NCI-H2227 (cell line): ENCODE measurements at regions not wholly inside any gene's neighbourhood (a gene's known extent, or its start where the extent isn't known, plus 50 kb on each side); places are given as distances from the start of the nearest gene placed in this dataset.
"Not testable (repeated sequence)": the region's sequence is repeated elsewhere in the genome, so short reads cannot be mapped to it uniquely, and the experiment has no call there.

Experiments
- DNase-seq: peaks from one replicate; lab custom pipeline; 2025; ENCODE audit not compliant: unreplicated experiment; lab: John Stamatoyannopoulos, UW

- DNase-seq, result not testable (repeated sequence)
These were observed 91.1 kb upstream of the KRAS start for GRCh38 chr12:25341877-25342276.

- no peak for DNase-seq
These were observed 87.2 kb upstream of the KRAS start for GRCh38 chr12:25337916-25338315.

DNA sequence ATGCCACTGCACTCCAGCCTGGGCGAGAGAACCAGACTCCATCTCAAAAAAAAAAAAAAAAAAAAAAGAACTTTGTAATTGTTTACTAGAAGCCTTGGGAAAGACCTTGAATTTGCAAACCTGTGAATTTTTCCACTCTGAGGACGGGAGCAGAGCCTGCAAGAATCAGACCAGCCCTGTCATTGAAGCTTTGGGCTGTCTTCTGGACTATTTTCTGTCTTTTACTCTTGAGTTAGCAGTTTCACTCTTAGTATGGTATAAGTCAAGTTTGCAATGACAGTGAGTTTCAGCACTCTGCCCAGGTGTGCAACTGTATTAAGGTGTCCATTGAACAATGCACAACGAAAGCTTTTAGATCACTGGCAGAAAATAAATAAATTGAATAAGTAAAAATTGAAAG is 81.4 kb upstream of the KRAS start:
- no peak for DNase-seq

DNA sequence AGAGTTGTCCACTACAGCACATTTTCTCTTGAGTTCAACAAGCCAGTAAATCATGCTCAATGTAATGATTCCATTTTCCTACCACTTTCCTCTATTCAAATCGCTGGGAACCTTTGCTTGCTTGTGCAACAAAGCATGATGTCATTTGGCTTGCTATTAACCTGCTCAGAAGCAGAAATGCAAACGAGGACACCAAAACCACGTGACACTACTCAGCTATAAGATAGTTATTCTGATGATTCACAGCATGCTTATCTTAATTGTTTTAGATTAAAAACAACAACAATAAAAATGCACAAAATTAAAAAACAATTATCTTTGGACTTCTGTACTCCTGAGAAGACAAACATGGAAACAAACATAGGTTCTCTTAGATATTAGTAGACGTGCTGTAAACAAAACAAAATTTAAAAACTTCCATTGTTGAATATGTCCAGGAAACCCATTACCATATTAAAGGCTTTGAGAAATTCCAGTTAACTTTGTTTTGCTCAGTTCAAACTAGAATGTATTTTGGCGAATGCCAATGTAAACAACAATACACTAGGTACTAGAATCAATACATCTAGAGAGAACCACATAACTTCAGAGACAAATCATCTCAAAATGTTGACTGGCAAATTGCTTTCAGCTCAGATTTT is 77.5 kb upstream of the KRAS start:
- no peak for DNase-seq

DNA sequence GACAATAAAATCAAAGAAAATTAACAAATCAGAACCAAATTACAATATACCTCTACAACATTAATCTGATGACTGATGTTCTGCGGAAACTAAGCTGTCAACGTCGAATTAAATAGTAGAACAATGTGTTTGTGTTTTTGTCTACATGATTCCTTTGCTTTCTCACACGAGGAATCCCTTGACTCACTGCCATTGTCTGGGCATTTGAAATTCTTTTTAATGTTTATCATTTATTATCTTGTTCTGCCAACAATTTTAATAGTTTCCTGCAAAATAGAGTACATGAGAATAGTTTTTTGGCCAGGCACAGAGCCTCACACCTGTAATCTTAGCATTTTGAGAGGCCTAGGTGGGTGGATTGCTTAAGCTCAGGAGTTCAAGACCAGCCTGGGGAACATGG is 76.6 kb upstream of the KRAS start:
- DNase-seq, result no peak

DNA sequence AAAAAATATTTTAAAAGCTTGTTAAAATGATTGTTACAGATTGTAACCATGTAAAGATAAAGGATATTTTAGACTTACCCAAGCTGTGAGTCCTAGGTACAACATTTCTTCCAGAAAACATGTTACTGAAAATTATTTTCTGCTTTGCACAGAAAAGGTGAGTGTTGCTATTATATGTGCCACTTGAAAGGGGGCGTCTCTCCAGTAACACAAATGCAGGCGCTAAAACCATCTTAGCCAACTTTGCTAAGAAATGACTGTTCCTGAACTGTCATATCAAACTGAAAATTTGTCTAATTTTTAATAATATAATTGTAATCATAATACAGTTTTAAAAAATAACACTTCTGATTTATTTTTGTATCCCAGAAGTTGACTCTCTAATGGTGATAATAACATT is 75.6 kb upstream of the KRAS start:
- no peak for DNase-seq

GRCh38 chr12:25324861-25325260 is 74.1 kb upstream of the KRAS start:
- no peak for DNase-seq

- DNase-seq, result no peak
These were observed 72.9 kb upstream of the KRAS start for GRCh38 chr12:25323581-25323982.

- DNase-seq, result no peak
These were observed 72.3 kb upstream of the KRAS start for GRCh38 chr12:25322918-25323531.

GRCh38 chr12:25322351-25322750 is 71.6 kb upstream of the KRAS start:
- no peak for DNase-seq

DNA sequence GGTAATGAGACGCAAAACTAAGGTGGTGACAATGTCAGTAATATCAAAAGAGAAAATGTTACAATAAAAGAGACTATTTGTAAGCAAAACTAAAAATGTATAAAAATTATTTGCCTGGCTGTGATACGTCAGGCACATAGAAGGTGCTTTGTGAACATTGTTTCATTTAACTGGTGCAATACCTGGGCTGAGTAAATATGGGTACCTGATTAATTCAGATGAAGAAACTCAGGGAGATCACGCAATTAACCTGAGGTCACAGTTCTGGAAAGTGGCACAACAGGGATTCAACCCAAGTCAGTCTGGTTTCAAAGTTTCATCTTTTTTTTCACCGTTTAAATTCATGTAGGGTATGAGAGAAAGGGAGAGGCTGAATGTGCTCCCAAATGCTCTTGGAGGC is 71.0 kb upstream of the KRAS start:
- no peak for DNase-seq

GRCh38 chr12:25320123-25321006 is 69.6 kb upstream of the KRAS start:
- DNase-seq, result no peak

DNA sequence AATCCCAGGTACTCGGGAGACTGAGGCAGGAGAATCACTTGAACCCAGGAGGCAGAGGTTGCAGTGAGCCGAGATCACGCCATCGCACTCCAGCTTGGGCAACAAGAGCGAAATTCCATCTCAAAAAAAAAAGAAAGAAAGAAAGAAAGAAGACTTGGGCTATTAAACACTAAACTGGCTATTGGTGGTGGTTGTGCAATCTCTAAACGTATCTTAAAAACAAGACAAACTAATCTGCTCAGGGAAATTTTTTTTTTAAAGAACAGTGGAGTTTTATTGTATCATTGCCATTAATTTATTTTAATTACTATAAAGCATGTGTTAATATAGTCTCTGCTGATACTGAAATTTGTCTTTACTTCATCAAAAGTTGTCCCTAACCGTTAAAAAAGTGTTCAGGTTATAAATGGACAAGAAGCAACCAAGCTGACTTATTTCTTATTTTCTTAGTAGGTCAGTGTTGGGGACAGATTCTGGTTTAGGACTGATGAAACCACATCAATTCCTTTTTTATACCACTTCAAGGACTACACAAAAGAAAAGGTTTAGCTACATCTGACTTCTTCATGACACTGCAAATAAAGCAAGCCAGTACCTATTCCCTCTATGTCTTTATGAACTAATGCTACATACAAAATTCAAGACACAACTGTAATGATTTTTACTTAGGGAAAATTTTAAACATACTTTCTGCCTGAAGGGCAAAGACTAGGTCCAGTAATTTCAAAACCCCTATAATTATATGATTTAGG is 68.7 kb upstream of the KRAS start:
- no peak for DNase-seq

- no peak for DNase-seq
These were observed 66.8 kb upstream of the KRAS start for GRCh38 chr12:25317553-25317952.

DNA sequence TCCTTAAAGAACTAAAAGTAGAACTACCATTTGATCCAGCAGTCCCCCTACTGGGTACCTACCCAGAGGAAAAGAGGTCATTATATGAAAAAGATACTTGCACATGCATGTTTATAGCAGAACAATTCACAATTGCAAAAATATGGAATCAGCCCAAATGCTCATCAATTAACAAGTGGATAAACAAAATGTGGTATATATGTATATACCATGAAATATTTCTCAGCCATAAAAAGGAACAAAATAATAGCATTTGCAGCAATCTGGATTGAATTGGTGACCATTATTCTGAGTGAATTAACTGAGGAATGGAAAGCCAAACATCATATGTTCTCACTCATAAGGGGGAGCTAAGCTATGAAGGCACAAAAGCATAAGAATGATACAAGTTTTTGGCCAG is 64.7 kb upstream of the KRAS start:
- DNase-seq, result no peak

DNA sequence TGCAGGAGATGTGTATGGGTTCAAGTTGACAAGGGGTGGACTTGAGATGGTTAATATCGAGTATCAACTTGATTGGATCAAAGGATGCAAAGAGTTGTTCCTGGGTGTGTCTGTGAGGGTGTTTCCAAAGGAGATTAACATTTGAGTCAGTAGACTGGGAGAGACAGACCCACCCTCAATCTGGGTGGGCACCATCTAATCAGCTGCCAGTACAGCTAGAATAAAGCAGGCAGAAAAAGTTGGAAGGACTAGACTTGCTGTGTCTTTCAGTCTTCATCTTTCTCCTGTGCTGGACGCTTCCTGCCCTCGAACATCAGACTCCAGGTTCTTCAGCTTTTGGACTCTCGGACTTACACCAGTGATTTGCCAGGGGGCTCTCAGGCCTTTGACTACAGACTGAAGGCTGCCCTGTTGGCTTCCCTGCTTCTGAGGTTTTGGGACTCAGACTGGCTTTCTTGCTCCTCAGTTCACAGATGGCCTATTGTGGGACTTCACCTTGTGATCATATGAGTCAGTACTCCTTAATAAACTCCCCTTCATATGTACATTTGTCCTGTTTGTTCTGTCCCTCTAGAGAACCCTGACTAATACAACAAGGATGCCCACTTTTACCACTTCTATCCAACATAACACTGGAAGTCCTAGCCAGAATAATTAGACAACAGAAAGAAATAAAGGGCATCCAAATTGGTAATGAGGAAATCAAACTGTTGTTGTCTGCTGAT is 62.7 kb upstream of the KRAS start:
- not testable (repeated sequence) for DNase-seq

GRCh38 chr12:25311506-25311905 is 60.8 kb upstream of the KRAS start:
- no peak for DNase-seq

DNA sequence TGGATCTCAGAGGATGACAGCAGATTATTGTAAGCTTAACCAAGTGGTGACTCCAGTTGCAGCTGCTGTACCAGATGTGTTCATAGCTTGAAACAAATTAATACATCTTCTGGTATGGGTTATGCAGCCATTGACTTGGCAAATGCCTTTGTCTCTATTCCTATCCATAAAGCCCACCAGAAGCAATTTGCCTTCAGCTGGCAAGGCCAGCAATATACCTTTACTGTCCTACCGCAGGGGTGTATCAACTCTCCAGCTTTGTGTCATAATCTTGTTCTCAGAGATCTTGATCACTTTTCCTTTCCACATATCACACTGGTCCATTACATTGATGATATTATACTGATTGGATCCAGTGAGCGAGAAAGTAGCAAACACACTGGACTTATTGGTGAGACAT is 59.3 kb upstream of the KRAS start:
- DNase-seq, result not testable (repeated sequence)

DNA sequence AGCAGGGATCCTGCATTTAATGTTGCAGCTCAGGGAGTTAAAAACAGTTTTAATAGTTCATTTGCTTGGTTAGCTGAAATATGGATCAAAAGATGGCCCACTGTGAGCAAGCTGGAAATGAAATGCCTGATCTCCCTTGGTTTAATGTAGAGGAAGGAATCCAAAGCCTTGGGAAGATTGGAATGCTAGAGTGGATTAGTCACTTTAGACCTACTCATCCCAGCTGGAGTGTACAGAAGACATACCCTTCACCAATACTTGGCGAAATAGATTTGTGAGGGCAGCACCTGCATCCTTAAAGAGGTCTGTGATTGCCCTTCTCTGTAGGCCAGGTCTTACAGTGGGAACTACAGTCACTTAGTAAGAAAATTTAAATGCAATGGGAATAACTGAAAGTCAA is 58.0 kb upstream of the KRAS start:
- no peak for DNase-seq

DNA sequence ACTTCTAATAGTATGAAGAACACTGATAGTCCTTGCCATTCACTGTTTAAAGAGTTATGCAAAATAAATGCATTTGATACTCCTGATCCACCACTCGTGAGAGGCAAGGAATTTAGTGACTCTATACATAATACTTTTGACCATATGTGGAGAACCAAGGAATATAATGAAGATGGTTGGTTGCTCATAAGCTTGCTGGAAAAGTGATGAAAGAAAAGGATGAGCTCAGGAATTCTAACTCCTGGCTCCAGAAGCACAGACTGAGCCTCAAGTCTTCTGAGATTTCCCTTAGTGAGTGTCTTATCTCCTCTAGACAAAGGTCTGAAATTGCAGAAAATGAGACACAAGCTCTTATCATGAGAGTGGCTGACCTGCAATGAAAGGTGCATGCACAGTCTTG is 57.1 kb upstream of the KRAS start:
- no peak for DNase-seq

GRCh38 chr12:25301798-25302197 is 51.1 kb upstream of the KRAS start:
- no peak for DNase-seq
